HepG2 (cell line): ENCODE measurements at regions not wholly inside any gene's neighbourhood (a gene's known extent, or its start where the extent isn't known, plus 50 kb on each side); places are given as distances from the start of the nearest gene placed in this dataset.

ENCODE experiments used
- AHR ChIP-seq: IDR thresholded peaks from 2 replicates; pipeline ENCODE4 v1.6.1; 2018; ENCODE audit warnings: missing genetic modification reagents, missing compliant biosample characterization
- CEBPB ChIP-seq: IDR thresholded peaks from 2 replicates; pipeline ENCODE4 v1.6.1; 2011; ENCODE audit warnings: low read depth, low read length, improper control_type of control experiment, borderline replicate concordance
- GFI1 ChIP-seq: sonication (generic); formaldehyde crosslinking; IDR thresholded peaks from 2 replicates; pipeline ENCODE4 v1.5.0; 2020; ENCODE audit warnings: missing genetic modification reagents, mild to moderate bottlenecking, borderline replicate concordance
- HOXD1 ChIP-seq: sonication (generic); formaldehyde crosslinking; IDR thresholded peaks from 2 replicates; pipeline ENCODE4 v1.5.0; 2020; ENCODE audit warnings: missing genetic modification reagents
- JUN ChIP-seq: sonication (generic); formaldehyde crosslinking; IDR thresholded peaks from 2 replicates; pipeline ENCODE4 v1.4.0; 2020; ENCODE audit warnings: mild to moderate bottlenecking, missing genetic modification reagents
- MAX ChIP-seq: IDR thresholded peaks from 2 replicates; pipeline ENCODE4 v1.6.1; 2012; ENCODE audit warnings: inconsistent platforms
- NR2F2 ChIP-seq: IDR thresholded peaks from 2 replicates; pipeline ENCODE4 v1.6.1; 2012; ENCODE audit warnings: low read depth, inconsistent platforms, borderline replicate concordance
- REL ChIP-seq: sonication (generic); formaldehyde crosslinking; conservative IDR thresholded peaks from 2 replicates; pipeline ENCODE4 v1.8.0; 2022; ENCODE audit warnings: mild to moderate bottlenecking, missing genetic modification reagents, moderate library complexity
- SMC3 ChIP-seq: IDR thresholded peaks from 2 replicates; pipeline ENCODE4 v1.6.1; 2011; ENCODE audit warnings: low read length, improper control_type of control experiment
- TFDP1 ChIP-seq: IDR thresholded peaks from 2 replicates; pipeline ENCODE4 v1.6.1; 2016; ENCODE audit warnings: missing compliant biosample characterization, missing genetic modification reagents, borderline replicate concordance
- ZFP36L1 ChIP-seq: sonication (generic); formaldehyde crosslinking; IDR thresholded peaks from 2 replicates; pipeline ENCODE4 v1.8.0; 2022; ENCODE audit warnings: mild to moderate bottlenecking, missing genetic modification reagents, moderate library complexity
- ZKSCAN8 ChIP-seq: IDR thresholded peaks from 2 replicates; pipeline ENCODE4 v1.6.1; 2016; ENCODE audit warnings: borderline replicate concordance, missing genetic modification reagents, missing compliant biosample characterization
- ZNF44 ChIP-seq: sonication (generic); formaldehyde crosslinking; IDR thresholded peaks from 2 replicates; pipeline ENCODE4 v1.5.1; 2020; ENCODE audit warnings: mild to moderate bottlenecking, missing genetic modification reagents
- ZNF564 ChIP-seq: sonication (generic); formaldehyde crosslinking; IDR thresholded peaks from 2 replicates; pipeline ENCODE4 v1.8.1; 2023; ENCODE audit warnings: mild to moderate bottlenecking, missing genetic modification reagents
- ZNF768 ChIP-seq: sonication (generic); formaldehyde crosslinking; IDR thresholded peaks from 2 replicates; pipeline ENCODE4 v1.4.0; 2020; ENCODE audit warnings: missing genetic modification reagents
- ZNF782 ChIP-seq: sonication (generic); formaldehyde crosslinking; IDR thresholded peaks from 2 replicates; pipeline ENCODE4 v1.4.0; 2020; ENCODE audit warnings: missing genetic modification reagents, mild to moderate bottlenecking, borderline replicate concordance
- ZZZ3 ChIP-seq: sonication (generic); formaldehyde crosslinking; IDR thresholded peaks from 2 replicates; pipeline ENCODE4 v1.4.0; 2020; ENCODE audit warnings: missing genetic modification reagents, mild to moderate bottlenecking, borderline replicate concordance
- TF ChIP-seq, protein P1 (sequence below): sonication (generic); formaldehyde crosslinking; IDR thresholded peaks from 2 replicates; pipeline ENCODE4 v1.5.0; 2020; ENCODE audit warnings: mild to moderate bottlenecking, missing genetic modification reagents, borderline replicate concordance
- TF ChIP-seq, protein P2 (sequence below): sonication (generic); formaldehyde crosslinking; IDR thresholded peaks from 2 replicates; pipeline ENCODE4 v1.5.1; 2020; ENCODE audit warnings: mild to moderate bottlenecking, missing genetic modification reagents, borderline replicate concordance

DNA sequence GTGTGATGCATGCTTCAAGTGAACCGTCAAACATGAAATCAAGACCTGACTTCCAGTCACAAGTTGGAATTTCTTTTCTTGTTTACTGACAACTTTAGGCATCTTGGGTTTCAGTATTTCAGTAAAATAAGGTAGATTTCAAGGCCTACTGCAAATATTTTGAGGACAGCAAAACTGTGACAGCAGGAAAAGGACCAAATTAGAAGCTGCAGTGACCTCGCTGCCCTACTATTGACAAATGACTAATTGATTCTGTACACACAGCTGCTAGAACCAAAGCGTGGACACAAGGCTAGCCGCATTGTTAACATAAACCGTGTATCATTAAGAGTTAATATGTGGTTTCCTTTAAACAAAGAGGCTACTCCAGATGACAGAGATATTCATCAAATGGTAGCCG lies 105.7 kb upstream of the SEC61G start (continued):
- TF ChIP-seq ZFP36L1 (CRISPR knock-in tag) = no peak
- TF ChIP-seq ZNF44 = no peak
- TF ChIP-seq TFDP1 (CRISPR knock-in tag) = no peak
- TF ChIP-seq ZZZ3 = no peak
- no peak for TF ChIP-seq CEBPB
- peak; percentile 27; the same call in 1 of the 2 replicates for TF ChIP-seq JUN
- no peak for TF ChIP-seq REL
- no peak for TF ChIP-seq ZNF782 (CRISPR knock-in tag)
- TF ChIP-seq, protein P1, sequence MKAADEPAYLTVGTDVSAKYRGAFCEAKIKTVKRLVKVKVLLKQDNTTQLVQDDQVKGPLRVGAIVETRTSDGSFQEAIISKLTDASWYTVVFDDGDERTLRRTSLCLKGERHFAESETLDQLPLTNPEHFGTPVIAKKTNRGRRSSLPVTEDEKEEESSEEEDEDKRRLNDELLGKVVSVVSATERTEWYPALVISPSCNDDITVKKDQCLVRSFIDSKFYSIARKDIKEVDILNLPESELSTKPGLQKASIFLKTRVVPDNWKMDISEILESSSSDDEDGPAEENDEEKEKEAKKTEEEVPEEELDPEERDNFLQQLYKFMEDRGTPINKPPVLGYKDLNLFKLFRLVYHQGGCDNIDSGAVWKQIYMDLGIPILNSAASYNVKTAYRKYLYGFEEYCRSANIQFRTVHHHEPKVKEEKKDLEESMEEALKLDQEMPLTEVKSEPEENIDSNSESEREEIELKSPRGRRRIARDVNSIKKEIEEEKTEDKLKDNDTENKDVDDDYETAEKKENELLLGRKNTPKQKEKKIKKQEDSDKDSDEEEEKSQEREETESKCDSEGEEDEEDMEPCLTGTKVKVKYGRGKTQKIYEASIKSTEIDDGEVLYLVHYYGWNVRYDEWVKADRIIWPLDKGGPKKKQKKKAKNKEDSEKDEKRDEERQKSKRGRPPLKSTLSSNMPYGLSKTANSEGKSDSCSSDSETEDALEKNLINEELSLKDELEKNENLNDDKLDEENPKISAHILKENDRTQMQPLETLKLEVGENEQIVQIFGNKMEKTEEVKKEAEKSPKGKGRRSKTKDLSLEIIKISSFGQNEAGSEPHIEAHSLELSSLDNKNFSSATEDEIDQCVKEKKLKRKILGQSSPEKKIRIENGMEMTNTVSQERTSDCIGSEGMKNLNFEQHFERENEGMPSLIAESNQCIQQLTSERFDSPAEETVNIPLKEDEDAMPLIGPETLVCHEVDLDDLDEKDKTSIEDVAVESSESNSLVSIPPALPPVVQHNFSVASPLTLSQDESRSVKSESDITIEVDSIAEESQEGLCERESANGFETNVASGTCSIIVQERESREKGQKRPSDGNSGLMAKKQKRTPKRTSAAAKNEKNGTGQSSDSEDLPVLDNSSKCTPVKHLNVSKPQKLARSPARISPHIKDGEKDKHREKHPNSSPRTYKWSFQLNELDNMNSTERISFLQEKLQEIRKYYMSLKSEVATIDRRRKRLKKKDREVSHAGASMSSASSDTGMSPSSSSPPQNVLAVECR = no peak
- peak; percentile 74 for TF ChIP-seq NR2F2
- TF ChIP-seq GFI1 (CRISPR knock-in tag) = no peak
- TF ChIP-seq MAX = peak; percentile 26; the same call in 1 of the 2 replicates
- TF ChIP-seq SMC3 = no peak
- TF ChIP-seq ZKSCAN8 (CRISPR knock-in tag) = 0 out of 2 replicates have a peak, but pooled peaks have one; percentile 57
- TF ChIP-seq AHR (CRISPR knock-in tag) = no peak
- TF ChIP-seq, protein P2, sequence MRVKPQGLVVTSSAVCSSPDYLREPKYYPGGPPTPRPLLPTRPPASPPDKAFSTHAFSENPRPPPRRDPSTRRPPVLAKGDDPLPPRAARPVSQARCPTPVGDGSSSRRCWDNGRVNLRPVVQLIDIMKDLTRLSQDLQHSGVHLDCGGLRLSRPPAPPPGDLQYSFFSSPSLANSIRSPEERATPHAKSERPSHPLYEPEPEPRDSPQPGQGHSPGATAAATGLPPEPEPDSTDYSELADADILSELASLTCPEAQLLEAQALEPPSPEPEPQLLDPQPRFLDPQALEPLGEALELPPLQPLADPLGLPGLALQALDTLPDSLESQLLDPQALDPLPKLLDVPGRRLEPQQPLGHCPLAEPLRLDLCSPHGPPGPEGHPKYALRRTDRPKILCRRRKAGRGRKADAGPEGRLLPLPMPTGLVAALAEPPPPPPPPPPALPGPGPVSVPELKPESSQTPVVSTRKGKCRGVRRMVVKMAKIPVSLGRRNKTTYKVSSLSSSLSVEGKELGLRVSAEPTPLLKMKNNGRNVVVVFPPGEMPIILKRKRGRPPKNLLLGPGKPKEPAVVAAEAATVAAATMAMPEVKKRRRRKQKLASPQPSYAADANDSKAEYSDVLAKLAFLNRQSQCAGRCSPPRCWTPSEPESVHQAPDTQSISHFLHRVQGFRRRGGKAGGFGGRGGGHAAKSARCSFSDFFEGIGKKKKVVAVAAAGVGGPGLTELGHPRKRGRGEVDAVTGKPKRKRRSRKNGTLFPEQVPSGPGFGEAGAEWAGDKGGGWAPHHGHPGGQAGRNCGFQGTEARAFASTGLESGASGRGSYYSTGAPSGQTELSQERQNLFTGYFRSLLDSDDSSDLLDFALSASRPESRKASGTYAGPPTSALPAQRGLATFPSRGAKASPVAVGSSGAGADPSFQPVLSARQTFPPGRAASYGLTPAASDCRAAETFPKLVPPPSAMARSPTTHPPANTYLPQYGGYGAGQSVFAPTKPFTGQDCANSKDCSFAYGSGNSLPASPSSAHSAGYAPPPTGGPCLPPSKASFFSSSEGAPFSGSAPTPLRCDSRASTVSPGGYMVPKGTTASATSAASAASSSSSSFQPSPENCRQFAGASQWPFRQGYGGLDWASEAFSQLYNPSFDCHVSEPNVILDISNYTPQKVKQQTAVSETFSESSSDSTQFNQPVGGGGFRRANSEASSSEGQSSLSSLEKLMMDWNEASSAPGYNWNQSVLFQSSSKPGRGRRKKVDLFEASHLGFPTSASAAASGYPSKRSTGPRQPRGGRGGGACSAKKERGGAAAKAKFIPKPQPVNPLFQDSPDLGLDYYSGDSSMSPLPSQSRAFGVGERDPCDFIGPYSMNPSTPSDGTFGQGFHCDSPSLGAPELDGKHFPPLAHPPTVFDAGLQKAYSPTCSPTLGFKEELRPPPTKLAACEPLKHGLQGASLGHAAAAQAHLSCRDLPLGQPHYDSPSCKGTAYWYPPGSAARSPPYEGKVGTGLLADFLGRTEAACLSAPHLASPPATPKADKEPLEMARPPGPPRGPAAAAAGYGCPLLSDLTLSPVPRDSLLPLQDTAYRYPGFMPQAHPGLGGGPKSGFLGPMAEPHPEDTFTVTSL (CRISPR knock-in tag) = peak; percentile 91; the same call in 1 of the 2 replicates
- no peak for TF ChIP-seq HOXD1 (CRISPR knock-in tag)
- no peak for TF ChIP-seq ZNF564 (CRISPR knock-in tag)
- no peak for TF ChIP-seq ZNF768
